ENCODE measurements at regions not wholly inside any gene's neighbourhood (a gene's known extent, or its start where the extent isn't known, plus 50 kb on each side); places are given as distances from the start of the nearest gene placed in this dataset.

GRCh38 chr20:61105395-61105794 lies 146.7 kb upstream of the CDH4 start:
- TF ChIP-seq POLR2AphosphoS5 (IDR thresholded peaks at IDR 0.05; ENCODE audit: low read depth, low read length) (no peak), TAF1 (IDR thresholded peaks at IDR 0.05; ENCODE audit: low read depth, low read length) (no peak), POLR2A (IDR thresholded peaks at IDR 0.05; ENCODE audit: low read depth, low read length) (no peak), POU2F2 (IDR thresholded peaks at IDR 0.05; ENCODE audit: low read depth, low read length) (no peak)

Data from GM12891 (cell line).